Panc1 (cell line): ENCODE measurements at regions not wholly inside any gene's neighbourhood (a gene's known extent, or its start where the extent isn't known, plus 50 kb on each side); places are given as distances from the start of the nearest gene placed in this dataset.

Experiments
- POLR2AphosphoS5 ChIP-seq: IDR thresholded peaks from 2 replicates; pipeline ENCODE4 v1.6.1; 2012; ENCODE audit warnings: mild to moderate bottlenecking, low read depth, low read length, moderate library complexity
- SIN3A ChIP-seq: IDR thresholded peaks from 2 replicates; pipeline ENCODE4 v1.6.1; 2012; ENCODE audit warnings: low read depth, mild to moderate bottlenecking, low read length, moderate library complexity, borderline replicate concordance; ENCODE audit not compliant: insufficient read depth
- TF ChIP-seq, protein P1 (sequence below): fragments of 450-650 bp; IDR thresholded peaks from 2 replicates; pipeline ENCODE4 v1.5.1; 2017; ENCODE audit warnings: mild to moderate bottlenecking

DNA sequence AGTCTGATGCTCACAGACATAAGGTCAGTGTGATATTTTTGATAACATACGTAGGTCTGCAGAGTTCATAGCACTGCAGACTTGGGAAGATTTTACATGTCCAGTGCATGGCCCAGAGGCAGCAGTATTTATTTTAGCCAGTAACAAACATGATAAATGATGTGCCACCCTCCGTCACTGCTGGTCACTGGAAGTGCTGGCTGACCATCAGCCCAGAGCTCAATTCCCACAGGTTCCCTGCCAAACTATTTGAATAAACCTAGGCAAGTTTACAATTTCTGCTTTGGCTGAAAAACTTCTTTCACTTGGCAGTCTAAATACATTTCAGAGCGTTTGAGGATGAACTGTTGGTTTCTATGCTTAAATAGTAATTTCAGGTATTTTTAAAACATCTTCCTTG is 135.5 kb upstream of the EDNRB start:
- TF ChIP-seq, protein P1, sequence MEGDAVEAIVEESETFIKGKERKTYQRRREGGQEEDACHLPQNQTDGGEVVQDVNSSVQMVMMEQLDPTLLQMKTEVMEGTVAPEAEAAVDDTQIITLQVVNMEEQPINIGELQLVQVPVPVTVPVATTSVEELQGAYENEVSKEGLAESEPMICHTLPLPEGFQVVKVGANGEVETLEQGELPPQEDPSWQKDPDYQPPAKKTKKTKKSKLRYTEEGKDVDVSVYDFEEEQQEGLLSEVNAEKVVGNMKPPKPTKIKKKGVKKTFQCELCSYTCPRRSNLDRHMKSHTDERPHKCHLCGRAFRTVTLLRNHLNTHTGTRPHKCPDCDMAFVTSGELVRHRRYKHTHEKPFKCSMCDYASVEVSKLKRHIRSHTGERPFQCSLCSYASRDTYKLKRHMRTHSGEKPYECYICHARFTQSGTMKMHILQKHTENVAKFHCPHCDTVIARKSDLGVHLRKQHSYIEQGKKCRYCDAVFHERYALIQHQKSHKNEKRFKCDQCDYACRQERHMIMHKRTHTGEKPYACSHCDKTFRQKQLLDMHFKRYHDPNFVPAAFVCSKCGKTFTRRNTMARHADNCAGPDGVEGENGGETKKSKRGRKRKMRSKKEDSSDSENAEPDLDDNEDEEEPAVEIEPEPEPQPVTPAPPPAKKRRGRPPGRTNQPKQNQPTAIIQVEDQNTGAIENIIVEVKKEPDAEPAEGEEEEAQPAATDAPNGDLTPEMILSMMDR, result no peak
- no peak for TF ChIP-seq POLR2AphosphoS5
- TF ChIP-seq SIN3A, result no peak
